Esophagus muscularis mucosa (tissue), 3 donors: ENCODE measurements at regions not wholly inside any gene's neighbourhood (a gene's known extent, or its start where the extent isn't known, plus 50 kb on each side); places are given as distances from the start of the nearest gene placed in this dataset.

Source experiments
- CTCF ChIP-seq, 3 experiments: fragments of 200-600 bp in 2 of 3; fragments of 450-650 bp in 1 of 3; sonication (generic) in 2 of 3; IDR thresholded peaks; one replicate each; pipeline ENCODE4 v1.5.1; 2017 to 2019; ENCODE audit warnings: antibody characterized with exemption in 3 of 3, mild to moderate bottlenecking in 2 of 3, moderate library complexity in 1 of 3
- EP300 ChIP-seq: sonication (generic); formaldehyde crosslinking; IDR thresholded peaks from one replicate; pipeline ENCODE4 v1.6.1; 2017; ENCODE audit warnings: antibody characterized with exemption

GRCh38 chr11:110779108-110779507 lies 66.9 kb upstream of the ARHGAP20 start:
- TF ChIP-seq EP300 (no peak), CTCF (IDR thresholded peaks at IDR 0.05) (no peak)
